ENCODE measurements at regions not wholly inside any gene's neighbourhood (a gene's known extent, or its start where the extent isn't known, plus 50 kb on each side); places are given as distances from the start of the nearest gene placed in this dataset.

DNA sequence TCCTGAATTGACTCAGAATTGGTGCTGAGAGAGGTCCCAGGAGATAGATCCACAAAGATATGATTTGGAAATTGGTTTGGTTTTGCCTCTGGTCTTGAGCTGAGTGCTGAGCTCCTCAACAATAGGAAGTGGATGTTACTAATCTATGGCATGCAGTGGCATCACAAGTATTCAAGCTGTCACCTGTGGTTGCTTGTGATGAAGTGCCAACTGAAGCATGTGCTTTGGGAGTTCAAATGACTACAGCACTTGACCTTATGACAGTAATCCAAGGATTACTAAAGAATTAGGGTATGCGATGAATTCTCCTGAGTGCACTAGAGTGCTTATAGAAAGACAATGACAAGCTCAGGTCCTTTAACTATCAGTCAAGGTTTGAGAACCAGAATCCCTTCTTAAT lies 406.2 kb downstream of the NOVA1 start:
- TF ChIP-seq, protein P1, sequence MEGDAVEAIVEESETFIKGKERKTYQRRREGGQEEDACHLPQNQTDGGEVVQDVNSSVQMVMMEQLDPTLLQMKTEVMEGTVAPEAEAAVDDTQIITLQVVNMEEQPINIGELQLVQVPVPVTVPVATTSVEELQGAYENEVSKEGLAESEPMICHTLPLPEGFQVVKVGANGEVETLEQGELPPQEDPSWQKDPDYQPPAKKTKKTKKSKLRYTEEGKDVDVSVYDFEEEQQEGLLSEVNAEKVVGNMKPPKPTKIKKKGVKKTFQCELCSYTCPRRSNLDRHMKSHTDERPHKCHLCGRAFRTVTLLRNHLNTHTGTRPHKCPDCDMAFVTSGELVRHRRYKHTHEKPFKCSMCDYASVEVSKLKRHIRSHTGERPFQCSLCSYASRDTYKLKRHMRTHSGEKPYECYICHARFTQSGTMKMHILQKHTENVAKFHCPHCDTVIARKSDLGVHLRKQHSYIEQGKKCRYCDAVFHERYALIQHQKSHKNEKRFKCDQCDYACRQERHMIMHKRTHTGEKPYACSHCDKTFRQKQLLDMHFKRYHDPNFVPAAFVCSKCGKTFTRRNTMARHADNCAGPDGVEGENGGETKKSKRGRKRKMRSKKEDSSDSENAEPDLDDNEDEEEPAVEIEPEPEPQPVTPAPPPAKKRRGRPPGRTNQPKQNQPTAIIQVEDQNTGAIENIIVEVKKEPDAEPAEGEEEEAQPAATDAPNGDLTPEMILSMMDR (IDR thresholded peaks at IDR 0.05; ENCODE audit: extremely low read depth in 1 of 2, insufficient read depth in 1 of 2, low read depth in 1 of 2, low read length in 2 of 2): no peak
- TF ChIP-seq EZH2 (IDR thresholded peaks at IDR 0.05; ENCODE audit: borderline replicate concordance, low read depth, low read length, severe bottlenecking) (no peak), POLR2A (IDR thresholded peaks at IDR 0.05; ENCODE audit: low read depth, low read length) (no peak), POLR2AphosphoS5 (IDR thresholded peaks at IDR 0.05; ENCODE audit: insufficient read depth, low read depth, low read length) (no peak), MYC (IDR thresholded peaks at IDR 0.05; ENCODE audit: low read depth, low read length) (no peak)
- TF ChIP-seq, protein P2, sequence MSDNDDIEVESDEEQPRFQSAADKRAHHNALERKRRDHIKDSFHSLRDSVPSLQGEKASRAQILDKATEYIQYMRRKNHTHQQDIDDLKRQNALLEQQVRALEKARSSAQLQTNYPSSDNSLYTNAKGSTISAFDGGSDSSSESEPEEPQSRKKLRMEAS (IDR thresholded peaks at IDR 0.05; ENCODE audit: insufficient read depth, insufficient read length): no peak
